ENCODE measurements at regions not wholly inside any gene's neighbourhood (a gene's known extent, or its start where the extent isn't known, plus 50 kb on each side); places are given as distances from the start of the nearest gene placed in this dataset.
"Not testable (repeated sequence)": the region's sequence is repeated elsewhere in the genome, so short reads cannot be mapped to it uniquely, and the experiment has no call there.

- DNase-seq, result no peak
Measured at GRCh38 chr4:188975271-188975670, 836.0 kb downstream of the TRIML1 start.

DNA sequence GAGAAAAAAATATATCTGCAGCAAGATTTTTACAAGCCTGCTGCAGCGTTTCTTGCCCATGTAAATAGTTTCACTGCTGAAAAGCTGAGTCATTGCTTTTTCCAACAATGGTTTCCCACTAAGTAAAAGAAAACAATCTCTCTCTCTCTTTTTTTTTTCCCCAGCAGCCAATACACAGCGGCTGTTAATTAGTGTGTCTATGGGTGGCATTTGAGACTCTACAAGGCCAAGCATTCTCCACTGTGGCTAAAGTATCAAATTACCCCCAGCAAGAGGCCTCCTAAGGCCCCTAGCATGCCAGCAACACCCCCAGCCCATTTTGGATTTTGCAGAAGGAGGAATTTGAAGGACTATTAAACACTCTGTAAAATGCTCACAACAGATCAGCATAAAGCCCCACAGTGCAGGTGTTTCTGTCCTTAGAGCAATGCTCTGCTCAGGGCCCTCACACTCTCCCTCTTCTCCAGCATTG lies 837.4 kb downstream of the TRIML1 start:
- no peak for DNase-seq

- not testable (repeated sequence) for DNase-seq
Measured at GRCh38 chr4:188977232-188977631, 838.0 kb downstream of the TRIML1 start.

DNA sequence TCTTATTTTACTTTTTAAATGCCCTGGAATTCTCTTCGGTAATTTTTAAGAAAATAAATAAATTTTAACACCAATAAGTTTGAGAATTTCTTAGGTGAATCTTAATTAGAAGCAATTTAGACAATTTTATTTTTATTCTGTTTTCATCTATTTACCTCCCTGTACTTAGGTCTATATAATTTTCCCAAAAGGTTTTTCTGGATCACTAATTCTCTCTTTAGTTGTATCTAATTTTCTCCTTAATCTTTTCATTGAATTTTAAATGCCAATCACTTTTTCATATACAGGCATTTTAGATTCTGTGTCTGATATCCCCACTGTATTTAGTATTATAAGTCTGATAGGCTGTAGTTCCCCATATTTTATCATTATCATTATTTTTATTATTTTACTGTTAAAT lies 845.3 kb downstream of the TRIML1 start:
- DNase-seq, result no peak

- no peak for DNase-seq
Measured at GRCh38 chr4:188986271-188986689, 847.0 kb downstream of the TRIML1 start.

DNA sequence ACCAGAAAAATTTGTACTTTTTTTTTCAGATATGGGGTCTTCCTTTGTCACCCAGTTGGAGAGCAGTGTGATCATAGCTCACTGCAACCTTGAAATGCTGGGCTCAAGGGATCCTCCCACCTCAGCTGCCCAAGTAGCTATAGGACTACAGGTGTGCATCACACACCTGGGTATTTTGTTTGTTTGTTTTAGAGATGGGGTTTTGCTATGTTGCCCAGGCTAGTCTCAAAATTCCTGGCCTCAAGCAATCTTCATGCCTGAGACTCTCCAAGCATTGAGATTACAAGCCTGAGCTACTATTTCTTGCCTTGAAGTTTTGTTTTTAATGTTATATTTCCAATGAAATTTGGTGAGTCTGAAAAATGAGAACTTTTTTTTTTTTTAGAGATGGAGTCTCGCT lies 847.8 kb downstream of the TRIML1 start:
- no peak for DNase-seq

DNA sequence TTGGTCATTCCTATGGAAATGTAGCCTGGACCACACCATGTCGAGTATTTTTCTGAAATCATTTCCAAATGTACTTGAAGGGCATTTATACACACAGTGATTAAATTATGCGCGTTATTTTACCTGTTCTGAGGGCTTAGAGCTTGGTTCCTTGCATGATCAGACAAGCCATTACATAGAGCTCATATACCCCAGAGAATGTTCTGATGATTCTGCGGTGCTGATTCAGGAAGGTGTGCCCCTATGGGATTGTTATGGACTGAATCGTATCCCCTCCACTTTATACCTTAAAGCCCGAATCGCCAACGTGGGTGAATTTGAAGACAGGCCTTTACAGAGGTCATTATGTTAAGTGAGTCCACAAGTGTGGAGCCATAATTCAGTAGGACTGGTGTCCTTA lies 848.9 kb downstream of the TRIML1 start:
- no peak for DNase-seq

GRCh38 chr4:188989371-188989770 lies 850.1 kb downstream of the TRIML1 start:
- DNase-seq, result no peak

GRCh38 chr4:188992706-188993105 lies 853.5 kb downstream of the TRIML1 start:
- no peak for DNase-seq

GRCh38 chr4:188993871-188994270 lies 854.6 kb downstream of the TRIML1 start:
- DNase-seq, result no peak

DNA sequence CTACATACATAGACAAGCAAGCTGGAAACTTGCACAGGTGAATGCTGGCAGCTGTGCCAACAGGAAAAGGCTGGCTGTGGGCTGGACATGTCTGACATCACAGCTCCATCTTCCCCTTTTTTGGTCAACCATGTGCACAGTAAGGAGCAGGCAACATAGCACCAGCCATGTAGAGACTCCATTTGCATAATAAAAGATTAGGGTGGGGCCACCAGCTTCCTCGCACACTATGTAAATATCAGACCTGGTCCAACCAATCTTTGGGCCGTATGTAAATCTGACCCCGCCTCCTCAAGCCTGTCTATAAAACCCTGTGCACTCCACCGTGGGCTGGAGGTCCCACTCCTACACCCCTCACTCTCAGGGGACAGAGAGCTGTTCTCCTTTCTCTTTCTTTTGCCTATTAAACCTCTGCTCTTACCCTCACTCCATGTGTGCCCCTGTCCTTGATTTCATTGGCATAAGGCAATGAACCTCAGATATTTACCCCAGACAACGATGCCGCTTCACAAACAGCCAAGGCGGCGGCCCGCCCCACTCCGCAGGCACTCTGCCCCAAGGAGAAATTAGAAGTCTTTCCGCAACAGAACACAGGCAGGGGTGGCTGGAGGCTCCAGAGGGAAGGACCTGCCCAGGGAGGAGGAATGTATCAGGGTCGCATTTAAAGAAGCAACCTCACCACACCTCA lies 862.2 kb downstream of the TRIML1 start:
- DNase-seq, result no peak

DNA sequence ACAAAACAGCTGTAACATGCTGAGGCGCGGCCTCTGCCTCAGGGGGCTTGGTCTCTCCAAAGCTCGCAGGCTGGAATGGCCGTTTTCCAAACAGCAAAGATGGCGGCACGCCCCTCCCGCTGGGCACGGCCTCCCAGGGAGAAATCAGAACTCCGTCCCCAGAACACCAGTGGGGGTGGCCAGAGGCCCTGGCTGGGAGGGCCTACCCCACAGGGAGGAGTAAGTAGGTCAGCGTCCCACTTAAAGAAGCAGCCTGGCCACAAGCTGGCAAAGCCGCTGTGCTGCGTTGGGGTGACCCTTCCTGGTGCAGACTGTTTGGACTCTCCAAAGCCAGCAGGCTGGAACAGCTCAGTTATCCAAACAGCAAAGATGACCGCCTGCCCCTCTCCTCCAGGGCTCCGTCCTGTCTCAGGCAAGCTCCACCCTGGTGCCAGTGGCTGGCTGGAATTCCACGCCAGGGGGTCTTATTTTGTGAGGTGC lies 862.8 kb downstream of the TRIML1 start:
- no peak for DNase-seq

- no peak for DNase-seq
Measured at GRCh38 chr4:189002475-189002874, 863.2 kb downstream of the TRIML1 start.

DNA sequence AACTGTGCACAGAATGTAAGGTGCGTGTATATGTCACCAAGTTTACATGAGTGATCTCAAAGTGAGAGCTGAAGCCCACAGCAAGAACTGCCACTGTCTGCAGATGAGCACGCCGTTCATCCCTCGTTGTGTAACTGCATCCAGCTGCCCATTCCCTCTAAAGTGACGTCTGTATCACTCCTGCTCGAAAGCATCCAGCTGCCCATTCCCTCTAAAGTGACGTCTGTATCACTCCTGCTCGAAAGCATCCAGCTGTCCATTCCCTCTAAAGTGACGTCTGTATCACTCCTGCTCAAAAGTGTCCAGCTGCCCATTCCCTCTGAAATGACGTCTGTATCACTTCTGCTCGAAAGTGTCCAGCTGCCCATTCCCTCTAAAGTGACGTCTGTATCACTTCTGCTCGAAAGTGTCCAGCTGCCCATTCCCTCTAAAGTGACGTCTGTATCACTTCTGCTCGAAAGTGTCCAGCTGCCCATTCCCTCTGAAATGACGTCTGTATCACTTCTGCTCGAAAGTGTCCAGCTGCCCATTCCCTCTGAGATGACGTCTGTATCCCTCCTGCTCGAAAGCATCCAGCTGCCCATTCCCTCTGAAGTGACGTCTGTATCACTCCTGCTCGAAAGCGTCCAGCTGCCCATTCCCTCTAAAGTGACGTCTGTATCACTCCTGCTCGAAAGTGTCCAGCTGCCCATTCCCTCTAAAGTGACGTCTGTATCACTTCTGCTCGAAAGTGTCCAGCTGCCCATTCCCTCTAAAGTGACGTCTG lies 871.4 kb downstream of the TRIML1 start:
- not testable (repeated sequence) for DNase-seq

- no peak for DNase-seq
Measured at GRCh38 chr4:189021831-189022230, 882.6 kb downstream of the TRIML1 start.

DNA sequence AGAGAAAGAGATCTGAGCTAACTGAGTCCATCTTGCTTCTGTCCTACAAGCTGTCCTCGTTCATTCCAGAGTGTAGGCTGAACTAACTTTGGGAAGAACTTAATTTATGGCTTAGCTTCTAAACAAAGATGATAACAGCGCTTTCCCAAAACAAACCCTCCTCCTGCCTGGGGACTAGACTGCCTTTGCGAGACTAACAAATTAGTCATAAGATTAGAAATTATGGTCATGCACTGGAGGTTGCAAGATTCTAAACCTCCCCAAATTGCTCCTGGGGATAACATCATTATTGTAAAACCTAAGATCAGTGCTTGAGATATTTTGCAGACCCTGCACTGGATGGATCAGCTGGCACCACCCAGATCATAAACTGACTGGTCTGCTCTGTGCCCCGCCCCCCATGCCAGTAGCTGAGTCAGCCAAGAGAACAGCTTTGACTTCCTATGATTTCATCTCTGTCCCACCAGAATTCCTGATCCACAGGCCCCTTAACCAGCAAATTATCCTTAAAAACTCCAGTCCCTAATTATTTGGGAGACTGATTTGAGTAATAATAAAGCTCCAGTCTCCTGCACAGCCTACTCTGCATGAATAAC lies 883.3 kb downstream of the TRIML1 start:
- no peak for DNase-seq

- no peak for DNase-seq
Measured at GRCh38 chr4:189029976-189030504, 890.8 kb downstream of the TRIML1 start.

- DNase-seq, result no peak
Measured at GRCh38 chr4:189032606-189033338, 893.5 kb downstream of the TRIML1 start.

- no peak for DNase-seq
Measured at GRCh38 chr4:189033801-189034347, 894.6 kb downstream of the TRIML1 start.

DNA sequence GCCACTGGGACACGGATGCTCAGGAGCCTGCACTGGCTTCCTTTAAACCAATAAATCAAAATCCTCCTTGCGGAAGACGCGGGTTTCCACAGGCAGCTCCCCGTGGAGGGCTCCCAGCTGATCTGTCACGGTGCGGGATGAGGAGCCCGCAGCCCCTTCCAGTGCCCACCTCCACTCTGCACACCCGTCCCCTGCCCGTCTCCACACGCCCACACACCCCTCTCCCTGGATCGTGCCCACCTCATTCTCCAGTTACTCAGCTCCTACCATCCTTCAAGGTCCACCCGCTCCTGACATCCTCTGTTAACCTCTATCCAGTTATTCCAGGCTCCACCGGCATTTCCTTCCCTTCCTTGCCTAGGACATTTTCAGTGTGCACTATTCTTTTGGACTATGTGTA lies 895.9 kb downstream of the TRIML1 start:
- no peak for DNase-seq

DNA sequence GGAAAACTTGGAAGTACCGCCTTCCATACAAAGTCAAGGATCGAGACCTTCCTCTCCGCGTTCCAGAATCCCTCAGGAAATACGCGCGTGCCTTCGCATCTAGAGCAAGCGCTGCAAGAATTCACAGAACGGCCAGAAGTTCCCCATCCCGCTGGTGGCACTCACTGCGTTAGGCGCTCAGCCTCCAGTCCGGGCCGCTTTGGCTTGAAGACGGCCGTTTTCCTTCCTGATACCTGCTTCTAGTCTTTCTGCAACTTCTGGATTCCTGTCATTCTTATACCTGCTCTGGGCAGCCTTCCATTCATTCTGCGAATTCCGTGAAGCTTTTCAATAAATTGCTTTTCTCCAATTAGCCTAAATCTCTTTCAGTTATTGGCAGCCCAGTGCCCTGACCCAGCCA lies 896.4 kb downstream of the TRIML1 start:
- DNase-seq, result no peak

DNA sequence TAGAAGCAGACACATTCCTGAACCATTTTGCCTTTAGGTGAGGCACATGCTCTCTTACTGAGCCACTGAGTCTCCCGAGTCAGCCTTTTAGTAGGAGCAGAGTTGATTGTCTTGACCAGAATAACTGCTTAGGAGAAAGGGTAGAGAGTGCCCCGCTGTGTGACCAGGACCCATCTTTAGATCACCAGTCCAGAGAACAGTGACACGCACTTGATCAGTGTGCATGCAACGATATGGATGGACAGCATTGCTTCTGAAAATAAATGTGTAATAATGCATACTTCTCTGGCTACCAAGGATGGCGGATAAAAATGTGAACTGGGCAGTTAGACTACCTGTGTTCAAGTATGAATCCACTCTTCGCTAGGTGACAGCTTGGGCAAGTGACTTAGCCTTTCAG lies 897.7 kb downstream of the TRIML1 start:
- no peak for DNase-seq

DNA sequence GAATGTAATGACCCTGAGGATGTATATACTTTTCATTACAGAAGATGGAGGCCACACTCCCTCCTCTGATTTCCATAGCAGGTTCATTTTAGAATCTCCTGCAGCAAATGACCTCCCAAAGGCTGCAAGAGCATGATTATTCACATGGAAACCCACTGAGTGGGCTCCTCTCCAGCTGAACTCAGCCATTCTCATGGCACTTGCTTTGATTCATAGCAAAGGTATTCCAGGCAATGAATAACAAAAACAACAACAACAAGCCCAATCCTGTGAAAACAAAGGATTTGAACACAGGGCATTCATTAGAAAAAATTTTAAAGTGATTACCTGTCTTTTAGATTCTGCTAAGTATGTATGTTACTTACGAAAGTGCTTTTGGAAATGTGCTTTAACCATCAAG lies 894.0 kb upstream of the FRG1 start:
- no peak for DNase-seq
